GM19463 (cell line): ENCODE measurements at regions not wholly inside any gene's neighbourhood (a gene's known extent, or its start where the extent isn't known, plus 50 kb on each side); places are given as distances from the start of the nearest gene placed in this dataset.

Source experiments
- ATAC-seq: cut with Tn5 transposase; IDR thresholded peaks from one replicate; pipeline ENCODE4 v1.9.1; 2021; ENCODE audit warnings: mild to moderate bottlenecking, moderate library complexity; ENCODE audit not compliant: unreplicated experiment

DNA sequence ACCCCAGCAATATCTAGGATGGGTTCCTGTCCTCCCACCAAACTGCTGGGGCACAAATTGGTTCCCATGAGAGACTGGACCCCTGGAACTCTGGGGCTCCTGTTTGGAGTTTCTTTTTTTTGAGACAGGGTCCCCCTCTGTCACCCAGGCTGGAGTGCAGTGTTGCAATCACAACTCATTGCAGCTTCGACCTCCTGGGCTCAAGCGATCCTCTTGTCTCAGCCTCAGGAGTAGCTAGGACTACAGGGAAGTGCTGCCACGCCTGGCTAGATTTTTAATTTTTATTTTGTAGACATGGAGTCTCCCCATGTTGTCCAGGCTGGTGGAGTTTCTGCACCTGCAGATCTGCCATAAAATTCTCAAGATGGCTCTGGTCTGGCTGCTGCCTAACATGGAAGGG lies 56.3 kb upstream of the BRD7 start:
- ATAC-seq = no peak

DNA sequence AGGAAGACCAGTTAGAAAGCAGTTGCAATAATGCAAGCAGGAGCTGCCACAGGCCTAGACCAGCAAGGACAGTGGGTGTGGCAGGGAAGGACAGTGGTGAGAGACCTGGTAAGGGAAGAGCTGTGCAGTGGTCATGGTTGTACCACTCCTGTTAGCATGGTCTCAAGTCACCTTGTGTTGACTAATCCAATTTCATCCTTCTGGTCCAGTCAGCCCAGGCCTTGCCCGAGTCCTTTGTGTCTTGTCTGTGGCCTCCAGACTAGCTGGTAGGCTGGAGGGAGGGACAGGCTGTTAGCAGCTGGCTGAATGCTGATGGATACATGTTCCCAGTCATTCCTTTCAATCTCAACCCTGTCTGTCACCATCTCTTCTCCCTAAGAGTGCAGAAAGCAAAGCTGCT lies 54.1 kb upstream of the BRD7 start:
- no peak for ATAC-seq

DNA sequence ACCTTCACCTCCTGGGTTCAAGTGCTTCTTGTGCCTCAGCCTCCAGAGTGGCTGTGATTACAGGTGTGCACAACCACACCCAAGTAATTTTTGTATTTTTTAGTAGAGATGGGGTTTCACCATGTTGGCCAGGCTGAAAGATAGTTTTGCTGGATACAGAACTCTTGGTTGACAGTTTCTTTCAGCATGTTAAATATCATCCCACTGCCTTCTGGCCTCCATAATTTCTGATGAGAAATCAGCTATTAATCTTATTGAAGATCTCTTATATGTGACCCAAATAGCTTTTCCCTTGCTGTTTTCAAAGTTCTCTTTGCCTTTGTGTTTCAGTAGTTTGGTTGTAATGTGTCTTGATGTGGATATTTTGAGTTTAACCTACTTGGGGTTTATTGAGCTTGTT lies 50.3 kb upstream of the BRD7 start:
- ATAC-seq = no peak
